HG03175 (cell line): ENCODE measurements at regions not wholly inside any gene's neighbourhood (a gene's known extent, or its start where the extent isn't known, plus 50 kb on each side); places are given as distances from the start of the nearest gene placed in this dataset.

Source experiments
- ATAC-seq: cut with Tn5 transposase; IDR thresholded peaks from one replicate; pipeline ENCODE4 v1.9.1; 2021; ENCODE audit warnings: mild to moderate bottlenecking, moderate library complexity; ENCODE audit not compliant: unreplicated experiment

DNA sequence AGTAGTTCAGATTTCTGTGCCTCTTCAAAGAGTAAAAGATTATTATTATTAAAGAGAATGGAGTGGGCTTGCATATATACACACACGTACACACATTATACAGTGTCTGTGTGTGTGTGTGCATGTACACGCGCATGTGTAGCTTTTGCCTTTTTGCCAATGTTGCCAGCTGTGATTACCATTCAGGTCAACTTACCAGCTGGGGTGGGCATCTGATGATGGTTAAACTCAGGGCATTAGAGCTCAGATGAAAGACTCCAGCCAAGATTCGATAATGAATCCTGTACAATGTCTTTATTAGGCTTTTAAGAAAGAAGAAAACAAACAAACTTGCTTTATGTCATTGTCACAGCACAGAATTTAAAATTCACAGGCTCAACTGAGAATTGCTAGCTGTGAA, 296.5 kb upstream of the DMAC1 start:
- ATAC-seq = no peak

DNA sequence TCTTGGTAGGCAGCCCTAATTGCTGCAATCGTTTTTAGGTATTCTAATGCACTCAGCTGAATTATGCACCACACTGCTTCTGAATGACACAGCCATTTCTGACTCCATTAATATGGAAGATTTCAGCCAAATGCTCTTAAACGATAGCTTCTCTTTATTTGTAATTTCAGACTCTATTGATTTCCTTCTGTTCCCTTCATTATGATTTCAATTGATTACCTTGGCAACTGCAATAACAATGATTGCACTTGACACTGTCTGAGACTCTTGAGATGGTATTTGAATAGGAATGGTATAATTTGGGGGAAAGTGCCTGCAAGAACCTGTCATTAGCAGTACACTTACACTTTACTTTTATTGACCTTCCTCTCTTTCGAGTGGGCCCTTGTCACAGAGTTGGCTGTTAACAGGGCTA, 296.1 kb upstream of the DMAC1 start:
- no peak for ATAC-seq

DNA sequence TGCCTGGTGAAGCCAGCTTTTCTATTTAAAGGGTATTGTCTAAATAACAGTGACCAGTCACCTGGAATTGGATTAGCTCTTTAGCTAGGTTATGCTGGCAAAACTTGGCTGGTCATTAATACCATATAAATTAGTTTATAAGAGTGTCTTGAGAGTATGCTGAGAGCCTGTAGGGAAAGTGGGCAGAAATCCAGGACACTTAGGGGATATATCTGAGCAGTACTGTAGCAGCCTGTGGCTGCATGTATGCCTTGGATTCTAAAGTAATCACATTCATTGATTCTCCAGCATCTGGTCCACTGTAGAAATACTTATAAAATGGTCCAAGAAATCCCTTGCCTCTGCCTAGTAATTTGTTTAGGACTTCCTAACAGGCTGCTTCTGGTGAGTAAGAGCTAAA, 288.9 kb upstream of the DMAC1 start:
- no peak for ATAC-seq

DNA sequence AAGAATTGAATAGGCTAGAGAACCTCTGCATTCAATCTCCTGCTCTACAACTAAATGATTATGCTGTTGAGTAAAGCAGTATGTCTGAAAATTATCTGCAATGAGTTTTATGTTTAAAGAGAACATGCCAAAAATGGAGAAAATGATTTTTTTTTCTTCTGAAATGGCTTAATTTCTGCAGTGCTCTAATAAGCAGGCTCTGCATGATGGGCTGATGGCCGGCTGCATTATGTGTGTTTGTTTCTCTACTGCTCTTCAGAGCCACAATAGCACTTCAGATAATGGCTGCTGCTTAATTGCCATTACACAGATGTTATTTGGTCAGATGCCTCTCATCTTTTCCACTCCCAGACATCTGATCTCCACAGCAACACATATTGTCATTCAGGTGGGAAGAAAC, 286.4 kb upstream of the DMAC1 start:
- no peak for ATAC-seq

DNA sequence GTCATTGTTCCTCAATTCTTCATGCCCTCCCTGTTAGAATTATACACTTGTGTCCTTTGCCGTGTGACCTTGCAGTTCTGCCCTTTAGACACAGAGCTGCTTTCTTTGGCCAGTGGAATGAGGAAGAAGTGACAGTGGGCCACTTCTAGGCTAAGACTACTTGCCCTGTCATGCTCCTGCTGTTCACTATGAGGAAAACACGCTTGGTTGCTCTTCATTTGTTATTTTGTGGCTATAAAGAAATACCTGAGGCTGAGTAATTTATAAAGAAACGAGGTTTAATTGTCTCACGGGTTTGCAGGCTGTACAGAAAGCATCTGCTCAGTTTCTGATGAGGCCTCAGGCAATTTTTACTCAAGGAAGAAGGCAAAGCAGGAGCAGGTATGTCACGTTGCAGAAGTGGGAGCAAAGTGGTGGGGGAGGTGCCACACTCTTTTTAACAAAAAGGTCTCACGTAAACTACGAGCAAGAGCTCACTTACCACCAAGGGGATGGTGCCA, 279.1 kb upstream of the DMAC1 start:
- ATAC-seq = no peak

DNA sequence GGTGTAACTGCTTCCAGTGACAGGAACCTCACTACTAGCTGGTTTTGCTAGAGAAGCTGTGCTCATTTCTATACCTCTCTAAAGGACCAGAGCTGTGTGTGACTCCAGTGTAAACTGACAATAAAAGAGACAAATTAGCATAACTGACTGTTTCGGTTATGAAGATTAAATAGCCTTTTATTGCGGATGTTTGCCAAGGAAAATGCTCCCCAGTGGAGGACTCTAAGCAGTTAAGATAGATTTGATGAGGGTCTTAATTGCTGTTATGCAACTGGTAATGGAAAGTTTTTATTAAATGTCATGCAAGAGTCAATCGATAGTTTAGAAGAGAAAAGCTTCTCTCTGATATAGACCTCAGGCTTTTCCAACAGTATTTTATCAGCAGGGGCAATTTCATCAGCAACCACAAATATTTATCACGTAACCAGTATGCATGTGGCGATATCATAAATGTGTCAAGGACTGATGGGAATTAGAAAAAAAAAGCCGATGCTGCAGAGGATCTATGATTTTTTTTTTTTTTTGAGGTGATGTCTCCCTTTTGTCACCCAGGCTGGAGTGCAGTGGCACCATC, 275.2 kb upstream of the DMAC1 start:
- ATAC-seq = no peak

DNA sequence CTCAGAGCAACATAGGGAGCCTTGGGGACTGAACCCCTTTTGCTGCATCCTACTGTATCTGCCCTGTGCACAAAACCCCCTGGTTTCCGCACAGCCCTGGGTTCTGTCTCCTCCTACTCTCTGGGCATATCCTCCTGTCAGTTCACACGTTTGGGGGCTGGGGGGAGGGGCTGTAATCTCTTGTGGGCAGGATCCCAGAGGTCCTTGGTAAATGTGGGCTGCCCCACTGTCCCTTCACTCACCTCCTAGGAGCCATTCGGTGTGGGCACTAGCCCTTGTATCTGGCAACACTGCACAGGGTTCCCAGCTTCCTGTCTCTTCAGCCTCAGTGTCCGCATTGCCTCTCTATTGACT, 271.8 kb upstream of the DMAC1 start:
- ATAC-seq = no peak

DNA sequence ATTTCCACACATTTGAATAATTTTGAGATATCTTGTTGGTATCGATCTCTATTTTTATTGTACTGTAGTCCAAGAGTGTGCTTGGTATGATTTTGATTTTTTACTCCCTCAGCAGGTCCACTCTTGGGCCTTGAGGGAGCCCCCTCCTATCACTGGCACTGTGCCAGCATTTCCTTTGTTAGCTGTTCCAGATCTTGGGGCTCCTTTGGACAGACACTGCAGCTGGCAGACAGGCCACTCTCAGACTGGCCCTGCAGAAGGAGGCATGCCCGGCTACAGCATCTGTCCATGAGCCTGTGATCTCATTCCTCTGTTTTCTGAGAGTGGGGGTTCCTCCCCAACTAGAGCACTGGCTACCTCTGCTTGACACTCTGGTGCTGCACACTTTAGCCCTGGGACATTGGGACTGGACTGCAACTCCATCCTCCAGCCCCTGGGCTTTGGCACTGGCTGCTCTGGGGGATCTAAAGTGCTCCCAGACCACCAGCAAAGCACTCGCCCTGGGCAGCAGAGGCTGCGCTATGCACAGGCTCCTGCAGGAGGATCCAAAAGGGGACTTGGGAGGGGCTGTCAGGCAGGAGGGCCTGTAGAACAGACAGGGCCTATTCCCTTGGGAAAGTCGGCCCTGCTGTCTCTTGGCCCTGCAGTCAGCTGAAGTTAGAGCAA, 271.3 kb upstream of the DMAC1 start:
- no peak for ATAC-seq

DNA sequence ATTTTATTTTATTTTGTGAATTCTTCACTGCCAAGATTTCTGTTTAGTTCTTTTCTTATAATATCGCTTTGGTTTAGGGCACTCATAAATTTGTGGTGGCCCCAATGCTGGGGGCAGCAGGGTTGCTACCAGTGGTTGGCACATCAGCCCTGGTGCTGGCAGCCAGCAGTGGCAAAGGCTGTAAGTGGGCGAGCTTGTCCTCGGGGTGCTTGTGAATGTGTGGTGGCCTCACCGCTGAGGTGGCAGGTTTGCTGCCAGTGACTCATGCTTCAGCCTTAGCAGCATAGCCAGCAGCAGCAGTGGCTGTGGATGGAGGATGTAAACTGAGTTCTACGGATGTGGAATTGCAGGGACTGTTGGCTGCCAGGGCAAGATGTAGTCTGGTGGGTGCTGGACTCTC, 262.9 kb upstream of the DMAC1 start:
- ATAC-seq = no peak

DNA sequence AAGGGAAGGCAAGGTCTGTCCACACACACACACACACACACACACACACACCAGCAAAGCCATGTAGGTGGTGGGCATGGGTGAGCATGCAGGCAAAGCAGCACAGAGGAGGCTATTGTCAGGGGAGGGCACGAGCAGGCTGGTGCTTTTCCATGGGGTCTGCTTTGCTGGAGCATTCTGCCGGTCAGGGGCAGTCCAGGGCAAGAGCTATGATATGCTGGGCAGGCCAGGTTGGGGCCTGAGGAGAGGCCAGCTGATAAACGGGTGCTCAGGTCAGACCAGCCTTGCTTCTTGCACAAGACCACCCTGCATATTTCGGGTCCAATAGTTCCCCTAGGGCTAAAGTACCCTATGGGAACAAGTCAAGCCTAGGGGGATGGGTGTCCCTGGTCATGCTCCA, 253.9 kb upstream of the DMAC1 start:
- ATAC-seq = no peak

DNA sequence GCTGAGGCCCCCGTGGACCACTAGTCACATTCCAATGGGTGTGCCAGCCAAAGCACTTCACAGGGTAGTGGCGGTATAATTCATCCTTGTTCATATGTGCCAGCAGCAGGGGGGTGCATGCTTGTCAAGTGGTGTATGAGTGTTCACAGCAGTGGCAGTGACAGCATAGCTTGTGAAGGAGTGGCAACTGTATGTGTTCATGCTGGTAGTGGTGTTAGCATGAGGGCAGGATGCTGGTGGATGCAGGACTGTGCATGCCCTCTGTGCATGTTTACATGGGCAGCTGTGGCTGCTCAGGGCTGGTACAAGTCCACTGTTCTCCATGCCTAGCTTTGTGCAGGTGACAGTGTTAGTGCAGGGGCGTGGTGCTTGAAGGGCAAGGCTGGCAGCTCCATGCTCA, 253.4 kb upstream of the DMAC1 start:
- ATAC-seq = no peak

DNA sequence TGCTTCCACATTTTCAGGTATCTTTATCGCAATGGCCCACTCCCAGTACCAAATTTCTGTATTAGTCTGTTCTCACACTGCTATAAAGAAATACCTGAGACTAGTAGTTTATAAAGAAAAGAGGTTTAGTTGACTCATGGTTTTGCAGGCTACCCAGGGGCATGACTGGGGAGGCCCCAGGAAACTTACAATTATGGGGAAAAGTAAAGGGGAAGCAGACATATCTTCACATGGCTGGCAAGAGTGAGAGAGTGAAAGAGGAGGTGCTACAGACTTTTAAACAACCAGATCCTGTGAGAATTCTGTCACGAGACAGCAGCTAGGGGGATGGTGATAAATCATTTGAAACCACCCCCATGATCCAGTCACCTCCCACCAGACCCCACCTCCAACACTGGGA, 238.2 kb upstream of the DMAC1 start:
- no peak for ATAC-seq

DNA sequence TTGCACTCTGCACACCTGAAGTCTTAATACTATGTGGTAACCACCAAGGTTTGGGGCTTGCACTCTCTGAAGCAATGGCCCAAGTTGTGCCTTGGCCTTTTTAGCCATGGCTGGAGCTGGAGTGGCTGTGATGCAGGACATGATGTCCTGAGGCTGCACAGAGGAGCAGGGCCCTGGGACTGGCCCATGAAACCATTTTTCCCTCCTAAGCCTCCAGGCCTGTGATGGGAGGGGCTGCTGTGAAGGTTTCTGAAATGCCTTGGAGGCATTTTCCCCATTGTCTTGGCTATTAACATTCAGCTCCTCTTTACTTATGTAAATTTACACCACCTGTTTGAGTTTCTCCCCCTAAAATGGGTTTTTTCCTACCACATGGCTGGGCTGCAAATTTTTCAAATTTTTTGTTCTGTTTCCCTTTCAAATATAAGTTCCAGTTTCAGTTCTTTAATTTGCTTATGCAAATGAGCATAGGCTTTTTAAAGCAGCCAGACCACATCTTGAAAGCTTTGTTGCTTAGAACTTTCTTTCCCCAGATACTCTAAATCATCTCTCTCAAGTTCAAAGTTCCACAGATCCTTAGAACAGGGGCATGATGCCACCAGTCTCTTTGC, 237.4 kb upstream of the DMAC1 start:
- ATAC-seq = no peak

DNA sequence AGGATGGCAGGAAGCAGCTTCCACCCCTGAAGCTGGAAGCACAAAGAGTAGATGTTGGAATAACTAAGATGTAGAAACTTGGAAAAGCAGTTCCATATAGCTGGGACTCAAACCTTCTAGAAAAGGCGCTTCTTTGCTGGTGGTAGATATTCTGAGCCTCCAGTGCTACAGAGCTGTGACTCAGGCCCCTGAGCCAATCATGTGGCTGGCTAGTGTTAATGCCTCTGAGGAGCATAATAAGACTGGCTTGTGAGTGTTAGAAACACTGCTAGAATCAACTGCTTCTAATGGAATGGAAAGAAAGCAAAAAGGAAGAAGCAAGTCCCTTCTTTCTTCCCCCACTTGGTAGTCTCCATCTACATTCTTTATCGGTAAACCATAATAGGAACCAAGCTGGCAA, 234.2 kb upstream of the DMAC1 start:
- no peak for ATAC-seq

DNA sequence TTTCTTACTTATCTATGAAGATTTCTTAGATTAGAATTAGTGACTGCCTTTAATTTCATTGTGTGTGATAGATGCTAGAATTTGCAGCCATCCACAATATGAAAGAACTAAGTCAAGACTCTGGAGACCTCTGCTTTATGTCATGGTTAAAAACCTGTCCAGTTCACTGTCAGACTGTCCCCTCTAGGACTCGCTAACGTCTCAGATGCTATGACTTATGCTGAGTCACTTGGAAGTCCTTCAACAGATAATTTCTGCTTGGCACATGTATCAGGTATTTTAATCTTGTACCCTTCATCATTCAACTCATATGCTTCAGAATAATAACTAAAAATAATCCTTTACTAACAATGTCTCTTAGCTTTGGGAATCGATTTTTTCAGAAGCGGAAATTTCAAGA, 230.5 kb upstream of the DMAC1 start:
- no peak for ATAC-seq

DNA sequence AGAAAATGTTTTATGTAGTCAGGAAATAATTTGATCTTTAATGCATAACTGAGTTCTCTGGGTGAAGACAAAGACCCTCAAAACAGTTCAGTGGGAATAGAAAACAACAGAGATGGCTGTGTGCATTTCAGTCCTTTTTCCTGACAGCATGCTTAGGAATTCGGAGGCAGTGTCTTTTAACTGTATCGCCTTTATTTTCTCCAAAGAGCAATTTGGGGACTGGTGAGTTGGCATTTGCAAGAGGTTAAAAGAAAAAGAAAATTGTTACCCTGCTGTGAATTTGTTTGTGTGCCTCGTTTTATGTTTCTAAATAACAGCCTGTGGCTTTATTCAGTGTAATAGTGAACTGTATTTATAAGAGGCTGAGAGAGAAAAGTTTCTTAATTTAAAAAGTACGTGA, 227.8 kb upstream of the DMAC1 start:
- no peak for ATAC-seq

DNA sequence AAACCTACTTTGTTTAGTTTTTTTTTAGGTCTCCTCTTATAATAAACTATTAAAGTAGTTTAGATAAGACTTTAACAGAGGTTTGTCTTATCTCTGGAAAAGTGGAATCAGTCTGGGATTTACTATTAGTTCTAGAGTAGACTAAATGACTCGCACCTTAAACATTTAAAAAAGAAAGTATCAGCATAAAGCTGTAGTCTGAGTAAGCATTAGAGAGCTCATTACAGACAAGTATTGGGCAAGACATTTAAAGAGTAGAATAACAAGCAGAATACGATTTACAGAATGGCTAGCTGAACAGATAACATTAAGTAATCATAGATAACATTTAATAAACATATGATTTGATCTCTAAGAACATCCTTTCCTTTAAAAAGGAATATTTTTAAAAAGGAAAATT, 226.0 kb upstream of the DMAC1 start:
- no peak for ATAC-seq

DNA sequence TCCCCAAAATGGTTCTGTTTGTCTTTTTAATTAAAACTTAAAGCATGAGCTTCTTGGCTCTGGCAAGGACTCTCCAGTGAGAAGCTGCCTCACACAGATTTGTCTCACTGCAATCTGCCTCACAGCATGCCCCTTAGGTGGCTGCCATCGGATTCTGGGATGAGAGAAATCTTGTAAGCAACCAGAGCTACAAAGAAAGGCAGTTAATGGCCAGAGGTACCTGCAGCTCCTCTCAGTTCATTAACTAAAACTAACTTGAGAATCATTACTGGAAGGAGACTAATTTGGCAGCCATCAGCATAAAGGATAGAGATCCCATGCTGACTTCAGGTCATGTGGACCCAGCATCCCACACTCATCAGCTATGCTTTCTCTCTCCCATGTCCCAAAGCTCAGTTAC, 220.6 kb upstream of the DMAC1 start:
- no peak for ATAC-seq

DNA sequence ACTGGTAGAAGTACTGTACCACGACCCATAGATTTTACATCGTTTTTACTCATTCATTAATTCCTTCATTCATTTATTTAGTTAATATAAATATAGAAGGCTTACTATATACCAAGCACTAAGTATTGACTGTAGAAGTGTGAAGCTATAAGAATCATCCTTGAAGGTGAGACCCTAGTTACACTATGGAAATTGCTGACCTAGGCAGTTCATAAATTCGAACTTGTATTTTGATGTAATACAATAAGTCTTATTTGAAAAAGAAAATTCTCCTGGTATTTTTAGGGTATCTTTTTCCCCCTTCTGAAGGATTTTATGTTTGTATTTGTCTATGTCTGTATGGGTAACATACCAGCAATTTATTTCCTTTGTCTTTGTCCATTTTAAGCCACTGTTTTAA, 220.1 kb upstream of the DMAC1 start:
- ATAC-seq = no peak

DNA sequence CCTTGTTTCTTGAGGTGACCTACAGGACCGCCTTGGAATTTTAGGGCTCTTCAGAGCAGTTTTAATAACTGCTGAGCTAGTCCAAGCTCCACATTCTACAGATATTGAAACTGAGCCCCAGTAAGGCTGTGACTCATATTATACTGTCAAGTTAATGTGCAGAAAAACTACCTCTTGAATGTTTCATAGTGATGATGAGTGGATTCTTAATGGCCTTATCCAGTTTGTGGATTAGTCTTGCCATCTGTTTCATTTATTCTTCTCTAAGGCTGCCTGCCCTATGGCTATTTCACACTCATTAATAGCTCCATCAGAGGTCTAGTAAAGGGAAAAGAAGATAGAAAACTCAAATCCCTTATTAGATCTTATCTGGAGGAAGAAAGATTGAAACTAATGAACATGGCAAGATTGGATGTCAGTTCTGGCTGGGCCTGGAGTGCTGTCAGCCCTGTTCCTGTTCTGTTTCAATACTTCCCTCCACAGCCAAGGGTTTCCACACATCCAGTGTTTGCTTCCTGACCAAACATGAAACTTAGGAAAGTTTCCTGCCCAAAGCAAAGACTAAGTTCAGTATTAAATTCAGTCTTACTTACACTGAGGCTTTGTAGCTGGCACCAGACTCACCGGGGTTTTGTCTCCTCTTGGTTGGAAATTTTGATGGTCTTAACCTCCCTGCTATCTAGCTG, 215.6 kb upstream of the DMAC1 start:
- ATAC-seq = no peak

DNA sequence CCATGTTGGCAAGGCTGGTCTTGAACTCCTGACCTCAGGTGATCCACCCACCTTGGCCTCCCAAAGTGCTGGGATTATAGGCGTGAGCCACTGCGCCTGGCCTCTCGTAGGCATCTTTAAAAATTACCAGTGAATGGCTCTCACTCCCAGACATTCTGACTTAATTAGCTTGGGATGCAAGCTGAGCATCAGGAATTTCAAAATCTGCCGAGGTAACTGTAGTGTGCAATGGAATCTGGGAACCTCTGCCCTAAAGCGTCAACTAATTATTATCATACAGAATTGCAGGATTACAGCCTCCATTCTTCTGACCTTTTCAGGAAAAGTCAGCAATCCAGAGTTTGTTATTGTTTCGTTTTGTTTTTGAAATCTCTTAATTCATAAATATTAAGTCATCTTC, 213.4 kb upstream of the DMAC1 start:
- no peak for ATAC-seq

DNA sequence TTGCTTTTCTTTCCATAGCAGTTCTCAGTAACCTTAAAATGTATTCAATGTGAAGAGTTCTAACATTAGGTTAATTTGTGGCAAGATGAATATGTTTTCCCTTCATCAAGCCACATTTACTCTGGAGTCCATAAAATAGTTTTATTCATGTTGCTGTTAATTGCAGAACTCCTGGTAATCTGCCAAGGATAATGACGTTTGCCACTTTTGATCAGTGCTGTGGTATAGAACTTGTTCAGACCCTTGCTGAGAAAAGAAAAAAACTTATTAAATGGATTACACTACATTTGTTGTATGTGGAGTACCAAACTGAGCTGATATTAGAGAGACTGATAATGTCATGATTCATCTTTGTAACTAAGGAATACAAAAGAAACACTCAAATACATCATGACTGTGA, 212.4 kb upstream of the DMAC1 start:
- ATAC-seq = no peak
